PC-3 (cell line): ENCODE measurements at regions not wholly inside any gene's neighbourhood (a gene's known extent, or its start where the extent isn't known, plus 50 kb on each side); places are given as distances from the start of the nearest gene placed in this dataset.

Experiments
- CTCF ChIP-seq: fragments of 300-600 bp; sonication (generic); conservative IDR thresholded peaks from 2 replicates; pipeline ENCODE4 v1.5.1; 2017; ENCODE audit warnings: antibody characterized with exemption, low read depth, mild to moderate bottlenecking, low read length
- EZH2 ChIP-seq: fragments of 300-600 bp; sonication (generic); IDR thresholded peaks from one replicate; pipeline ENCODE4 v1.6.1; 2017; ENCODE audit warnings: antibody characterized with exemption, mild to moderate bottlenecking, low read length; ENCODE audit not compliant: unreplicated experiment
- EZH2phosphoT487 ChIP-seq: fragments of 300-600 bp; sonication (generic); IDR thresholded peaks from 2 replicates; pipeline ENCODE4 v1.6.1; 2018; ENCODE audit warnings: mild to moderate bottlenecking, antibody characterized with exemption, low read length, borderline replicate concordance

DNA sequence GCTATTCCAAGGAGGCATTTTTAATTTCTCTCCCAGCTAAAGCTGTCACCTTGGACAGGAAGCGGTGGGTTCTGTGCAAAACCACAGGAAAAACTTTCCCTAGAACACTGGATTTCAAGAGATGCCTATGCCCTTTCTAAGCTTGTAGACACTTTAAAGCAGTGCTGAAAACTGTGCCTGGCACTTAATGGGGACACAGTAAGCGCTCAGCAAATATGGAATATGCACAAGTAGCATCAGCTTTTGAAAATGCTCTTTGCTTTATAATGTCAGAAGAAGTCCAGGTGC is 50.9 kb upstream of the TARBP1 start:
- TF ChIP-seq EZH2 (no peak), CTCF (no peak), EZH2phosphoT487 (no peak)
